ENCODE measurements at regions not wholly inside any gene's neighbourhood (a gene's known extent, or its start where the extent isn't known, plus 50 kb on each side); places are given as distances from the start of the nearest gene placed in this dataset.

DNA sequence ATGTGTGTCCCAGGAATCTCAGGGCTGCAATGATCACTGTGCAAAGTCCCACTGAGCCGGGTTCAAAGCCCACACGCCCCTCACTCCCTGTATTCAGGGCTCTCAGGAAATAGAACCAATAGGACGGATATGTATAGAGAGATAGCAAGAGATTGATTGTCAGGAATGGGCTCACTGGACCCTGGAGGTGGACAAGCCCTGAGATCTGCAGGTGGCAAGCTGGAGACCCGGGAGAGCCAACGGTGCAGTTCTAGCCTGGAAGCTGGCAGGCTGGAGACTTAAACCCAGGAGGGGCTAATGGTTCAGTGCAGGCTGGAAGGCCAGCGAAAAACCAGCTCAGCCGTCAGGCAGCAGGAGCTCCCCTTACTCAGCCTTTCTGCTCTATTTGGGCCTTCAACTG, 52.8 kb upstream of the ADRA2C start:
- no peak for DNase-seq
- no peaks in the 10 kb centered on the region for H3K36me3 ChIP-seq
- FAIRE-seq, result no peak
- H3K27ac ChIP-seq, result no peak overlapping the region
- TF ChIP-seq, protein P1, sequence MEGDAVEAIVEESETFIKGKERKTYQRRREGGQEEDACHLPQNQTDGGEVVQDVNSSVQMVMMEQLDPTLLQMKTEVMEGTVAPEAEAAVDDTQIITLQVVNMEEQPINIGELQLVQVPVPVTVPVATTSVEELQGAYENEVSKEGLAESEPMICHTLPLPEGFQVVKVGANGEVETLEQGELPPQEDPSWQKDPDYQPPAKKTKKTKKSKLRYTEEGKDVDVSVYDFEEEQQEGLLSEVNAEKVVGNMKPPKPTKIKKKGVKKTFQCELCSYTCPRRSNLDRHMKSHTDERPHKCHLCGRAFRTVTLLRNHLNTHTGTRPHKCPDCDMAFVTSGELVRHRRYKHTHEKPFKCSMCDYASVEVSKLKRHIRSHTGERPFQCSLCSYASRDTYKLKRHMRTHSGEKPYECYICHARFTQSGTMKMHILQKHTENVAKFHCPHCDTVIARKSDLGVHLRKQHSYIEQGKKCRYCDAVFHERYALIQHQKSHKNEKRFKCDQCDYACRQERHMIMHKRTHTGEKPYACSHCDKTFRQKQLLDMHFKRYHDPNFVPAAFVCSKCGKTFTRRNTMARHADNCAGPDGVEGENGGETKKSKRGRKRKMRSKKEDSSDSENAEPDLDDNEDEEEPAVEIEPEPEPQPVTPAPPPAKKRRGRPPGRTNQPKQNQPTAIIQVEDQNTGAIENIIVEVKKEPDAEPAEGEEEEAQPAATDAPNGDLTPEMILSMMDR (IDR thresholded peaks at IDR 0.05), result no peak
- no peak for ATAC-seq
- H3K9me3 ChIP-seq, result no peaks in the 10 kb centered on the region
- WGBS, 2 donors, result 64 to 69% methylated on average over 7 of the region's 7 CpGs
- intact Hi-C loops (cut with DNase I), result no loop called here
- H3K4me1 ChIP-seq, result no peaks in the 10 kb centered on the region
- H3K4me3 ChIP-seq, result no peak overlapping the region
- no peaks in the 10 kb centered on the region for H3K27me3 ChIP-seq

DNA sequence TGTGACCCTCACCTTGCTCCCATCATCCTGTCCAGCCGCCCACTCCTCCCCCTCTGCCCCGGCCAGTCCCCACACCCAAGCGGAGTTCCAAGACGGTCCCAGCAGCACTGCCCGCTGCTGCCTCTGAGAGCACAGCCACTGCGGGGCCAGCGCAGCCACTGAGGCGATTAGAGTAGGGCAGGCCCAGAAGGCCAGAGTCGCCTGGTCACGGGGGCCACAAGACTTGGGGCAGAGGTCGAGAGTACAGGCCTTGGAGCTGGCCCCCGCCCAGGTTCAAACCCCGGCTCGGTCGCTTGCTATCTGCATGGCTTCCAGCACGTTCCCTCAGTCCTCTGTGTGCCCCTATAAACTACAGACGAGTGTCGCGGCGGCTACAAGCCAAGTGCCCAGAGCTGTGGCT, 53.2 kb upstream of the ADRA2C start:
- H3K27ac ChIP-seq, result no peak overlapping the region
- TF ChIP-seq, protein P1 (IDR thresholded peaks at IDR 0.05), result no peak
- H3K27me3 ChIP-seq, result no peaks in the 10 kb centered on the region
- H3K4me1 ChIP-seq, result no peaks in the 10 kb centered on the region
- H3K9me3 ChIP-seq, result no peaks in the 10 kb centered on the region
- DNase-seq, result peak in 1 of 6 donors; percentile 52
- no peak for FAIRE-seq
- WGBS, 2 donors, result 69 to 78% methylated on average over 20 of the region's 20 CpGs
- intact Hi-C loops (cut with DNase I), result no loop called here
- no peak for ATAC-seq
- no peaks in the 10 kb centered on the region for H3K36me3 ChIP-seq
- H3K4me3 ChIP-seq, result no peak overlapping the region

- Histone ChIP-seq H3K27me3 (no peaks in the 10 kb centered on the region), H3K9me3 (no peaks in the 10 kb centered on the region), H3K4me1 (no peaks in the 10 kb centered on the region), H3K27ac (no peak overlapping the region), H3K36me3 (no peaks in the 10 kb centered on the region), H3K4me3 (no peak overlapping the region)
- ATAC-seq, result no peak
- 59 to 70% methylated on average over 12 of the region's 12 CpGs for WGBS, 2 donors
- TF ChIP-seq, protein P1 (IDR thresholded peaks at IDR 0.05), result no peak
- no peak for FAIRE-seq
- intact Hi-C loops (cut with DNase I), result no loop called here
- peak in 1 of 6 donors; percentile 34 for DNase-seq
Observed at GRCh38 chr4:3712112-3712805, 53.9 kb upstream of the ADRA2C start.

DNA sequence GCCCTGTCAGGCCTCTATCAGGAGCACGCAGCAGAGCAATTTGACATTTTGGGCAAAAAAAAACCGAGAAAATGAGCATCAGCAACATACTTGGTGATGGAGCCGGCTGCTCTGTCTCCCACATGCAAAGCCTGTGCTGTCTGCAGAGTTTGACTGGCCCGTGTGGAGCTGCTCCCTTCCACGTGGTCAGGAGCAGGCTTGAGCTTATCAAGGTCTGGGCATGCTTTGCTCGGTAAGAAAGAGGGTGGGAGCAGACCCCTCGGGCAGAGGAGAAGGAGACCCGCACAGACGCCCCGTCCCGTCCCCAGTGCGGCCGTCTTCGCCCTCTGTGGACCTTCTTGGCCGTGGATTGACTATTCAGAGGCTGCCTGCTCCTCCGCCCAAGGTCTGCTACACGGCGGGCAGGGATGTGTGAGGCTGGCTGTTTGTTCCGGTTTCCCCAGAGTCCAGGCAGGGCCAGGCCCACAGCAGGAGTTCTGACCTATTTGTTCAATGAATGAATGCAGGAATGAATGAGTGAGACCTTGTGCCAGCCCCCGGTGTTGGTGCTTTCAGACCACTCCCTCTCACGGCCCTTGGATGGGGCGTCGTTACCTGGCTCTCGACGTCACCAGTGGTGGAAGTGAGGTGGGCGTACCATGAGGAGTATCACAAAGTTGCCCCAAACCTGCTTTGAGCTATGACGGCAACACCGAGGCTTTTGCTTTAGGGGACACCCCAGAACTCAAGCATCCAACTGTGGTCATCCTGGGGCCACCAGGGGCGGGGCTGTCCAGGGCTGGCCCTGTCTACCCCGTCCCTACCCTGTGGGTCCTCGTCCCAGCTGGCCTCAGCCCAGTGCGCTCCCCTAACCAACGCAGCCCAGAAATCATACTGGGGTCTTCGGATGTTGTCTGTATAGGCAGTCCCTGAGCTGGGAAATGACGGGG, 54.7 kb upstream of the ADRA2C start:
- Histone ChIP-seq H3K27me3 (no peaks in the 10 kb centered on the region), H3K27ac (no peak overlapping the region), H3K4me1 (no peaks in the 10 kb centered on the region), H3K36me3 (no peaks in the 10 kb centered on the region), H3K4me3 (no peak overlapping the region), H3K9me3 (no peaks in the 10 kb centered on the region)
- intact Hi-C loops (cut with DNase I), result no loop called here
- ATAC-seq, result no peak
- 49 to 58% methylated on average over 35 of the region's 35 CpGs for WGBS, 2 donors
- TF ChIP-seq, protein P1 (IDR thresholded peaks at IDR 0.05), result no peak
- FAIRE-seq, result no peak
- peak in 2 of 6 donors; percentile 28 to 42 for DNase-seq

Measured in pancreas (tissue), 10 donors.